ENCODE measurements at regions not wholly inside any gene's neighbourhood (a gene's known extent, or its start where the extent isn't known, plus 50 kb on each side); places are given as distances from the start of the nearest gene placed in this dataset.

DNA sequence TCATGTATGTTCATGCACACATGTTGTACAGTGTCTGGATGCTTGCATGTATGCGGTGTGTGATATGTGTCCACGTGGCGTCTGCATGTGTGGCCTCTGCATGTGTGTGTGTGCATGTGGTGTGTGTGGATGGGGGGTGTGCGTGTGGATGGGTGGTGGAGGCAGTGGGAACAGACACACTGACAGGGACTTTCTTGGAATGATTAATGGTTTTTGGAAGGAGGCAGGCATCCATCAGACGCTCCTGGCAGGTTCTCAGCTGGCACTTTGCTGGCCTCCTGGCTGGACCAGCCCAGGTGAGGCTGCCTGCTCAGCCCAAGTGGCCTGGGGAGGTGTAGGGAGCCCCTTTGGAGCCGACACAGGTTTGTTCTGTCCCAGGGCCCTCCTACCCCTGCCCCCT lies 121.2 kb upstream of the CIBAR2 start:
- peak overlapping the region in 2 of 5 donors; percentile 78 to 79 for H3K27ac ChIP-seq
- H3K4me1 ChIP-seq (replicated peaks in 1 of 2), result peaks cover 34 to 63% of the 10 kb centered on the region in 2 donors

DNA sequence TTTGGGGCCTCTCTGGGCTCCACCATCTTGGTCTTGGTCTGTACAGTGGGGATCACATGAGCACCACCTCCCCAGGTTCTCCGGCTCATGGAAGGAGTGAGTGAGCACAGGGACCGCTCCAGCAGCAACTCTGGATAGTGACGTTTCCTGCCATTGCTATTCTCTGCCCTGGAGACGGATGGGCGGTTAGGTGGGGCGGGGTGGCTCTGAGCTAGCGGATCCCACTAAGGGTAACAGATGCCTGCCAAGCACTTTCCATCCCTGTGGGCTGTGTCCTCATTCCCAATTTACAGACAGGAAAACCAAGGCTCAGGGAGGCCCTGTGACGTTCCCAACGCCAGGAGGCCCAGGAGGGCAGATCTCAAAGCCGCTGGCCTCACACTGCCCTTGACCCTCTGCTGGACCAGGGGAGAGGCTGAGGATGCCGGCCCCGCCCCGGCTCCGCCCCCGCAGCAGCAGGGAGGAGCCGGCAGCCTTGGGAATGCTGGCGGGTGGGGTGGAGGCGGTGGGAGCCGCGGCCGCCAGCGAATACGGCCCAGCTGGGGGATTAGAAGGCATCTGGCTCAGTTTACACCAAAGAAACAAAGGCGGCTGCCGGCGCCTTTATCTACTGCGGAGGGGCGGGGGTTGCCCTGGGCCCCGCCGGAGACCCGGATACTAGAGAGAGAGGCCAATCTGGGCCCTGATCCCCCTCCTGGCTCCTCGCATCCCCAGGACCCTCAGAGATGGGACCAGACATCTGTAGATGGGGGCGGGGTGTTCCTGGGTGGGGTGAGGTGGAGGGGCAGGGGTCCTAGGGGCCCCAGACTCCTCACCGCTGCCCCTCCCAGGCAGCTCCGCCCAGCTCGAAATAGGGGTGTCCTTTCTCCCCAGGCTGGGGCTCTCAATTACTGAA lies 122.3 kb upstream of the CIBAR2 start:
- intact Hi-C loops (cut with DNase I), result loop anchor here (5.0 to 10.0 kb wide), 2 partner anchors 60 to 117 kb away; no protein-coding TSS in a partner anchor
- TF ChIP-seq CTCF (IDR thresholded peaks at IDR 0.05) (peak in 3 of 6 experiments; percentile 15 to 29 (median 28)), POLR2A (IDR thresholded peaks at IDR 0.05) (peak in 1 of 2 donors; percentile 55)
- Histone ChIP-seq H3K27me3 (no peaks in the 10 kb centered on the region), H3K4me3 (peak overlapping the region in 2 of 4 donors; percentile 13 to 62), H3K9me3 (replicated peaks in 1 of 3) (no peaks in the 10 kb centered on the region), H3K36me3 (replicated peaks in 1 of 2) (no peaks in the 10 kb centered on the region), H3K27ac (peak overlapping the region; percentile 32 to 85 (median 78)), H3K4me1 (replicated peaks in 1 of 2) (peaks cover 28 to 53% of the 10 kb centered on the region in 2 donors)
- 16 to 25% (median 23%) methylated on average over 17 to 36 of the region's 36 CpGs for WGBS, 4 donors
- peak; percentile 74 to 90 (median 89) for DNase-seq

More for the DNA sequence above, 121.2 kb upstream of the CIBAR2 start:
- TF ChIP-seq POLR2A (IDR thresholded peaks at IDR 0.05) (no peak), CTCF (IDR thresholded peaks at IDR 0.05) (no peak)
- intact Hi-C loops (cut with DNase I), result loop anchor here (5.0 to 10.0 kb wide), 2 partner anchors 59 to 116 kb away; no protein-coding TSS in a partner anchor
- no peak overlapping the region for H3K4me3 ChIP-seq
- no peak for DNase-seq
- H3K9me3 ChIP-seq (replicated peaks in 1 of 3), result no peaks in the 10 kb centered on the region
- no peaks in the 10 kb centered on the region for H3K36me3 ChIP-seq (replicated peaks in 1 of 2)
- WGBS, 4 donors, result 88 to 93% (median 93%) methylated on average over 5 to 6 of the region's 6 CpGs
- no peaks in the 10 kb centered on the region for H3K27me3 ChIP-seq

DNA sequence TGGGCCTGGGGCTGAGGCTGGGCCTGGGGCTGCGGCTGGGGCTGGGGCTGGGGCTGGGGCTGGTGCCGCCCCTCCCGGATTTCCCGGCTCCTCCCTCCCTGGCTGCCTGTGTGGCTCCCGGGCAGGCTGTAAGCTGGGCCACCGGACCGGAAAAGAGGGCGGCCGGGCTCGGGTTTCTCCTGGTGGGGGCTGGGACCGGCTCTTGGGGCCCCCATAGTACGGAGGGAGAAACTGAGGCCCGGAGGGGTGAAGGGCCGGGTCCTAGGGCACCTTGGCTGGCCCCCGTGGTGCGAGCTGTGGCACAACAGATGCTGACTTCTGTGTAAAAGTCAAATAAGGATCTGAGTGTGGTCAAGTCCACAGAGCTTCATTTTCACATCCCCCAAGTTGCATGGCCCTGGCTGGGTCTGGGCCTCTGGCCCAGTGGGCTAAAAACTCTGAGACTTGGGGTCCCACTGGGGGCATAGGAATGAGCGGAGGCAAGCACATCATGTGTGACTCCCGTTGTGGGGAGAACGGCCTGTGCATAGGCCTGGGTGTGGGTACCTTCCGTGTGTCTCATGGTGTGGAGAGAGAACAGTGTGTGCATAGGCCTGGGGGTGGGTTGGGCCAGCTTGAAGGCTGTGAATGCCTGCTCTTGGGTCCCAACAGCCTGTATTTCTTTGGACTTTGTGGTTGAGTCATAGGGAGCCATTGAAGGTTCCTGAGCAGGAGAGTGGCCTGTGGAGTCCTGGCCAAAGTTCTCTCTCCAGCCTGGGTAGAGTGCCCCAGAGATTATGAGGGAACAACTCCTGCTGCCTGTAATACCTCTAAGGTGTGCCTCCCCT lies 123.9 kb upstream of the CIBAR2 start:
- intact Hi-C loops (cut with DNase I), result loop anchor here in 1 of 2 donors (10.0 kb wide), 1 partner anchor 61 kb away; no protein-coding TSS in a partner anchor
- H3K4me1 ChIP-seq (replicated peaks in 1 of 2), result peaks cover 28 to 45% of the 10 kb centered on the region in 2 donors
- no peaks in the 10 kb centered on the region for H3K9me3 ChIP-seq (replicated peaks in 1 of 3)
- H3K36me3 ChIP-seq (replicated peaks in 1 of 2), result no peaks in the 10 kb centered on the region
- 22 to 76% (median 45%) methylated on average over 4 to 20 of the region's 20 CpGs for whole genome bisulfite sequencing, 4 donors
- peak overlapping the region in 2 of 4 donors; percentile 12 to 62 for H3K4me3 ChIP-seq
- TF ChIP-seq CTCF (IDR thresholded peaks at IDR 0.05) (no peak), POLR2A (IDR thresholded peaks at IDR 0.05) (no peak)
- H3K27me3 ChIP-seq, result no peaks in the 10 kb centered on the region
- peak overlapping the region; percentile 14 to 85 (median 79) for H3K27ac ChIP-seq
- DNase-seq, result peak in 4 of 7 donors; percentile 47 to 68 (median 54)

DNA sequence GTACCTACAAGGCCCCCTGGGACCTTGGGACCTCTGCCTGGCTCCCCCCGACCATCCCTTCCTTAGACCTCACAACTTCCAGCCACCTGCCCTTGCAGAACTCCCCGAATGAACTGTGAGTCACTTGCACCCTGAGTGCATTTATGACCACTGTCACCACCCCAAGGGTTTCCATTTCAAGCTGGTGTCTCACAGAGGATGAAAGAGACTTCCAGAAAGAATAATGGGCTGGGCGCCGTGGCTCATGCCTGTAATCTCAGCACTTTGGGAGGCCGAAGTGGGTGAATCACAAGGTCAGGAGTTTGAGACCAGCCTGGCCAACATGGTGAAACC lies 124.5 kb upstream of the CIBAR2 start:
- intact Hi-C loops (cut with DNase I), result loop anchor here in 1 of 2 donors (10.0 kb wide), 1 partner anchor 62 kb away; no protein-coding TSS in a partner anchor
- Histone ChIP-seq H3K27me3 (no peaks in the 10 kb centered on the region), H3K4me1 (replicated peaks in 1 of 2) (peaks cover 28 to 40% of the 10 kb centered on the region in 2 donors), H3K4me3 (no peak overlapping the region), H3K36me3 (replicated peaks in 1 of 2) (no peaks in the 10 kb centered on the region), H3K9me3 (replicated peaks in 1 of 3) (no peaks in the 10 kb centered on the region), H3K27ac (peak overlapping the region; percentile 14 to 85 (median 79))
- DNase-seq, result peak in 6 of 7 donors; percentile 79 to 93 (median 87)
- WGBS, 4 donors, result 36 to 50% (median 46%) methylated on average over 5 of the region's 5 CpGs
- no peak for TF ChIP-seq CTCF (IDR thresholded peaks at IDR 0.05)
- TF ChIP-seq POLR2A (IDR thresholded peaks at IDR 0.05), result peak in 1 of 2 donors; percentile 60
